GM21786 (cell line): ENCODE measurements at regions not wholly inside any gene's neighbourhood (a gene's known extent, or its start where the extent isn't known, plus 50 kb on each side); places are given as distances from the start of the nearest gene placed in this dataset.

ENCODE experiments used
- ATAC-seq: cut with Tn5 transposase; IDR thresholded peaks from one replicate; pipeline ENCODE4 v1.9.1; 2021; ENCODE audit not compliant: unreplicated experiment

GRCh38 chr5:123809594-123810221 lies 297.7 kb downstream of the CSNK1G3 start:
- ATAC-seq = no peak

DNA sequence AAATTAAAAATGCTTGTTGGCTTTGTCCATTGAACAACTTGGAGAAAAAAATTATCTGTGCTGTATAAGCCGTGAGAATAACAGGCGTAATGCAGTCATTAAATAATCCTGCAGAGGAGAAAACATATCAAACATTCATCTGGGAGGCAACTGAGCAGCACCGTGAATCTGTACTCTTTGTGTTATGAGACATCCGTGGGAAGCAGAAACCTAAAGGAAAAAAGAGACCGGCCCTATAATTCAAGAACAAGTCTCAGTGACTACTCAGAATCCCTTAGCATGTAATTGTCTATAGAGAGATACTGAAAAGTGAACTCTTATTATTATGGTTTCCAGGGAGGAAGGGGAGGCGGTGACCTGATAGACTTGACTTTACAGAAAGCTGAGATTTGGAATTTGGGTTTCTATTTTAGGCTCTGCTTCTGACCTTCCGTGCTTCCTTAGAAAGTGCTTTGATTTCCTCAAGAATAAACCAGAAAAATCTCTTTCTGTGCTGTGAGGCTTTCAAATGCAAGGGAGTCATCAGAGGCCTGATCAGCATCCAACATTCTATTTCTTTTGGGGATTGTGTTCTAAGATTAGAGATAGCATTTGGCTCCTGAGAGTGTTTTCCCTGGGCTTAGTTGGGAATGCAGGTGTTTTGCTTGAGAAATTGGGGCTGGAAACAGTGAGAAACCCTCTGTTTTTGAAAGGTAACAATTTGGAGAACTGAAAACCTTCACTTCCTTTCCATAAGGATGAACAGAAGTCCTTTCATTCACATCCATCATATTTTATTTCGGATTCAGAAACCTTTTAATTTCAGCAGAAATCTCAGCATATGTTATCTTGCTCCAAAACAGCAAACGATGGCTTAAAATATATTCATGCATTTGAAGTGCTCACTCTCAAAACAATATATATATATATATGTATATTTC lies 296.7 kb downstream of the CSNK1G3 start:
- no peak for ATAC-seq

- ATAC-seq = no peak
Observed at GRCh38 chr5:123807177-123807945, 295.4 kb downstream of the CSNK1G3 start.

- no peak for ATAC-seq
Observed at GRCh38 chr5:123806644-123807043, 294.7 kb downstream of the CSNK1G3 start.

GRCh38 chr5:123805300-123805699 lies 293.3 kb downstream of the CSNK1G3 start:
- ATAC-seq = no peak

DNA sequence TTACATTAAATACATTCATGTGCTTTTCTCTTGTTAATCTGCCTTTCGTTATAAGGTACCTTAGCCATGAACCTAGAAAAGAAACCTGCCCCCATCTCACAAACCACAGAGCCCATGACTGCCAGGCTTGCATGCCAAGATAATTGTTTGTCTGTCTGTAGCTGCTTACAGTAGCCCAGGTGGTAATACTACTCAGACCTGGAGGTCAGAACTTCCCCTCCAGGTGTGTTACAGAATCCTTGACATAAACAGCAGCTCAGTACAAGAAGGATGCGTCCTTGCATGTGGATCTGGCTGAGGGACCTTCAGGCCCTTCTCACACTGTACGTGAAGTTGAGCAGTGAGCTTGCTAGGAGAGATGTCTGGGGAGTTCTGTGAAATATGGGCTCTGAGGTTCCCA lies 291.4 kb downstream of the CSNK1G3 start:
- no peak for ATAC-seq

GRCh38 chr5:123802298-123802951 lies 290.4 kb downstream of the CSNK1G3 start:
- no peak for ATAC-seq

DNA sequence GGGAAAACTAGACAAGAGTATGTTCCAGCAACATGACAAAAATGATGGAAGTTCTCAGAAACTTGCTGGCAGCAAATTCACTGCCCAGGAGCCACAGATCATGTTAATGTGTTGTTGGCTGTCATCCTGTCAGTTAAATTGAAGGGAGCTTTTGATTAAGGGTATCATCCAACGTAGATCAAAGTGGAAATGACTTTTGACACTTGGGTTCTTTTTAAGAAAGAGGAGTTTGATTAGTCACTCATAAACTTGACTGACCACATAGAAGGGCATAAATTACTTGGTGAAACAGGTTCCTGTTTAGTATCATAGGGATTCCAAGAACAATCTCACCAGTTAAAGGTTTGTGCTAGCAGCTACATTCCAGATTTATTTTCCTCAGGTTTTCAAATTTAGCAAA lies 288.7 kb downstream of the CSNK1G3 start:
- ATAC-seq = no peak

DNA sequence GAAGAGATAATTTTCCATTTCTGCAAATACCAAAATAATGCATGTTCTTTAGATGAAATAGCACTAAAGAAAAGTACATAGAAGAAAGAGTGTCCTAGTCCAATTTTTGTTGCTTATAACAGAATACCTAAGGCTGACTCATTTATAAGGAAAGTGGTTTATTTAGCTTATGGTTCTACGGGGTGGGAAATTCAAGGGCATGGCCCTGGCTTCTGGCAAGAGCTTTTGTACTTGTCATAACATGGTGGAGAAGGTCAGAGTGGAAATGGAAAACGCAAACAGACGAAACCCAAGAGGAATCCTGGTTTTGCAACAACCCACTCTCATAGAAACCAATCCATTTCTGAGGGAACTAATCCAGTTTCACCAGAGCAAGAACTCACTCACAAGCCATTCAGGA lies 283.7 kb downstream of the CSNK1G3 start:
- ATAC-seq = no peak

DNA sequence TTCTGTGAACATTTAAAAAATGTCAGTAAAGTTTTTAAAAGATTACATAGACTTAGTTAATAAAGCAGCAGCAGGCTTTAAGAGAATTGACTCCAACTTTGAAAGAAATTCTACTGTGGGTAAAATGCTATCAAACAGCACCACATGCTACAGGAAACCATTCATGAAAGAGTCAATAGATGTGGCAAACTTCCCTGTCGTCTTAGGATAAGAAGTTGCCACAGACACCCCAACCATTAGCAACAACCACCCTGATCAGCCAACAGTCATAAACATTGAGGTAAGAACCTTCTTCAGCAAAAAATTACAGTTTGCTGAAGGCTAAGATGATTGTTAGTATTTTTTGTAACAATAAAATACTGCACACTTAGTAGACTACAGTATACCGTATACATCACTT lies 278.2 kb downstream of the CSNK1G3 start:
- no peak for ATAC-seq

DNA sequence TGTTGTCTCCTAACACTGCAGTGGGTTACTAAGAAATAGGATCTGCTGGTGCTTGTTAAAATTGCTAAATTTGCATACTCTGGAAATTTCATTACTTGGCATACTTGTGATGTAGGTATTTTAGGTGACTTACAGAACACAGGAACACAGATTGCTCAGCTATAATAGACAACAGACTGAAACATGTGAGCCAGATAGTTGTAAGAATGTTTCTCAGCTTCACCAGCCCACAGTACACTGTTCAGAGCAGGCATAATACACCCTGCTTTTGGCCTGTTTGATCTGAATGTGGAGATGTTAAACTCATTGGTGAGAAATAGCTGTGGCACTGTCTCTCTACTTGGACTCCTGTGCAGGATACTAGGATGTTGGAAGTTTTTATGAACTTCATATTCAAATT lies 275.7 kb downstream of the CSNK1G3 start:
- no peak for ATAC-seq

DNA sequence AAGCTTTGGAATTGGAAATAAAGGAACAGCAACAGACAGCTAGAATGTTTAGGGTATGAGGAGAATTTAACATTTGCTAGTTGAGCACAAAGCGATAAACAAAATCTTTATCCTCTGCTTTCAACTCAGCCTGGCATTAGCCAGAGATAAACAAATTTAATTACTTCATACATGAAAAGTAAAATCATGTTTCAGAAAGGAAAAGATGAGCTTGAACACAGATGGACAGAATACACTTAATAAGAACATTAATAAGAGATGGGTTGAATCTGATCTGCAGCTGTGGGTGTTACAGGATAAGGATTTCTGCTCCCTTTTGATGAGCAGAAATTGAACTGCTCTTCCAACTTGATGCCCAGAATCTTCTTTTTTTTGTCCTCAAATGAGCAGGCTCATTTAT lies 275.2 kb downstream of the CSNK1G3 start:
- ATAC-seq = no peak

- no peak for ATAC-seq
Observed at GRCh38 chr5:123786411-123786810, 274.4 kb downstream of the CSNK1G3 start.

GRCh38 chr5:123785162-123786071 lies 273.4 kb downstream of the CSNK1G3 start:
- no peak for ATAC-seq

DNA sequence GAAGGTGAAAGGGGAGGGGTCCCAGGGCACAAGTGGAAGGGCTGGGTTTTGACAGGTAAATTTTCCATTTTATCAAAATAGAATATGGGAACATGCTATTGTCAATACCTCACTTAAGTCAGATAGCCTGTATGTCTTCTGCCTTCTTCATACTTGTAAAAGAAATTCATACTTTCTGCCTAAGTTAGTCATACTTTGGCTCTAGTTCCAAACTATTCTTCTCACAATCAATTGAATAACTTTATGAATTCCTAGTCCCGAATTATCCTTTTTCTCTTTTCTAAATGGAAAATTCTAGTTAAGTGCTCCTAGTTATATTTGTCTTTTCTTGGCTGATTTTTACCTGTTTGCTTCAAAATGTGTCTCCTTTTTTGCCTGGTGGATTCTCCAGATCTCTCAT lies 271.4 kb downstream of the CSNK1G3 start:
- ATAC-seq = no peak

DNA sequence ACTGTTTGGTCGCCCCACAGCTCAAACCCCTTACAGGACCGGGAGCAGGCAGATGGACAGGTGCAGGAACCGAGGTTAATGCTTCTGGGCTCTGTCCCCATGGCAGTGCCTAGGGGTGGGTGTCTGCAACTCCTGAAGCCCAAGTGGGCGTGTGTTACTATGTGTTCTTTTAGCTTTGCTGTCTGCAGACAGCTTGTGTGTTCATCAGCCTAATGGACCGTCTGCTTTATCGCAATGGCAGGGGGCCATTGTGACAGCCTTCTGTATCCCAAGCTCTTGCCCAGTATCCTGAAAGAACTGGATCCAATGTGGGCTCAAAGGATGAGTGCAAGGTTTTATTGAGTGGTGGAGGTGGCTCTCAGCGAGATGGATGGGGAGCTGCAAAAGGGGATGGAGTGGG lies 266.7 kb downstream of the CSNK1G3 start:
- no peak for ATAC-seq

- no peak for ATAC-seq
Observed at GRCh38 chr5:123776761-123777160, 264.8 kb downstream of the CSNK1G3 start.

- no peak for ATAC-seq
Observed at GRCh38 chr5:123771715-123772114, 259.7 kb downstream of the CSNK1G3 start.

DNA sequence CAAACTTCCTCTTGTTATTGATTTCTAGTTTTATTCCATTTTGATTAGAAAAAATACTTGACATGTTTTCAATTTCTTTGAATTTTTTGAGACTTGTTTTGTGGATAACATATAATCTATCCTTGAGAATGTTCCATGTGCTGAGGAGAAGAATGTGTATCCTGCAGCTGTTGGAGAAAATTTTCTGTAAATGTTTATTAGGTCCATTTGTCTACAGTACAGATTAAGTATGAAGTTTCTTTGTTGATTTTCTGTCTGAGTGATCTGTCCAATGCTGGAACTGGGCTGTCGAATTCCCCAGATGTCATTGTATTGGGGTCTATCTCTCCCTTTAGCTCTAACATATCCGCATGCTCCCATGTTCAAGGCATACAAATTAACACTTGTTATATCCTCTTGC lies 251.2 kb downstream of the CSNK1G3 start:
- no peak for ATAC-seq

DNA sequence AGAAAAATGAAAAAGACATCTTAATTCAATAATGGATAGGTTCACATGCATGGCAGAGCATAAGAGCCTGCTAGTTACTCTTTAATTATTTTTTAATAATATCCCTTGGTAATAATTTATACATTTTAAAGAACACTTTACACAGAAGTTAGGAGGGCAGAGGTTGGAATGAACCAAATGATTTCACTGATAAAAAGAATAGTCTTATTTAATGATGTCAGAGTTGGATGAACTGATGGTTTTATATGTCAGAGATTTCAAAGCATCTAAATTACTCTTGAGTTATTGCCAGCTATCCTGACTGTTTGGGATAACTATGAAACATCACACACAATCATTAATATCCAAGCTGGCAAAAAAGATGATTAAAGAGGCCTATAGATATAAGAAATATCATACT lies 244.8 kb downstream of the CSNK1G3 start:
- no peak for ATAC-seq
